Kidney (tissue), 13 donors: ENCODE measurements at regions not wholly inside any gene's neighbourhood (a gene's known extent, or its start where the extent isn't known, plus 50 kb on each side); places are given as distances from the start of the nearest gene placed in this dataset.

Experiments
- DNase-seq, 5 donors: peaks; one replicate each; pipeline ENCODE4 v3.0.0-alpha.2; 2013 to 2020
- FAIRE-seq: peaks from 2 replicates; lab custom pipeline; 2012; peaks lifted over from hg19 to GRCh38; lab: Jason Lieb, UNC
- H3K27ac ChIP-seq, 2 donors: one replicate each; pipeline ENCODE4 v1.7.0; 2013; ENCODE audit warnings: low read depth in 2 of 2, low read length in 2 of 2, inconsistent platforms in 1 of 2
- H3K27me3 ChIP-seq: one replicate; pipeline ENCODE4 v1.7.1; 2013; ENCODE audit warnings: low read length, inconsistent platforms; ENCODE audit not compliant: control insufficient read depth, insufficient read depth
- H3K36me3 ChIP-seq, 3 donors: one replicate each; pipeline versions ENCODE4 v1.7.0 to v1.7.1; 2013; ENCODE audit warnings: low read length in 3 of 3, control low read depth in 1 of 3, inconsistent platforms in 1 of 3; ENCODE audit not compliant: insufficient read depth in 3 of 3, control insufficient read depth in 2 of 3
- H3K4me1 ChIP-seq, 3 donors: one replicate each; pipeline versions ENCODE4 v1.7.0 to v1.7.1; 2013; ENCODE audit warnings: low read length in 3 of 3, inconsistent platforms in 1 of 3, low read depth in 1 of 3; ENCODE audit not compliant: control insufficient read depth in 2 of 3, insufficient read depth in 2 of 3
- H3K4me3 ChIP-seq, 3 donors: one replicate each; pipeline versions ENCODE4 v1.7.0 to v1.8.1; 2013; ENCODE audit warnings: low read length in 3 of 3, control low read depth in 1 of 3, inconsistent platforms in 1 of 3
- H3K9ac ChIP-seq, 3 donors: one replicate each; pipeline versions ENCODE4 v1.7.0 to v1.7.1; 2013; ENCODE audit warnings: low read length in 3 of 3, control low read depth in 1 of 3, inconsistent platforms in 1 of 3
- H3K9me3 ChIP-seq, 3 donors: one replicate each; pipeline versions ENCODE4 v1.7.0 to v1.7.1; 2013; ENCODE audit warnings: low read length in 3 of 3, control low read depth in 1 of 3, inconsistent platforms in 1 of 3; ENCODE audit not compliant: control insufficient read depth in 2 of 3, insufficient read depth in 1 of 3
- CTCF ChIP-seq: IDR thresholded peaks from 3 replicates; pipeline ENCODE4 v1.5.1; 2012; ENCODE audit warnings: mild to moderate bottlenecking, moderate library complexity, borderline replicate concordance; ENCODE audit not compliant: insufficient read depth; ENCODE audit errors: extremely low read depth
- intact Hi-C: fragments of 100-400 bp; cut with DNase I; formaldehyde crosslinking; loops from one replicate; pipeline ENCODE4 v1.11.1; 2022
- donor health status: control.
- donor health status: control.
- donor health status: control.
- donor health status: control.
- donor health status: control.
- donor health status: DM: yes; HTN: yes; CAD: no.
- donor health status: Normal renal cell carcinoma (clear cell type).

- Histone ChIP-seq H3K36me3 (no peaks in the 10 kb centered on the region), H3K27me3 (no peaks in the 10 kb centered on the region), H3K4me3 (no peak overlapping the region), H3K9me3 (no peaks in the 10 kb centered on the region), H3K27ac (no peak overlapping the region), H3K9ac (no peak overlapping the region), H3K4me1 (no peaks in the 10 kb centered on the region)
- DNase-seq (no peak), FAIRE-seq (no peak)
- no peak for TF ChIP-seq CTCF
- intact Hi-C loops: no loop called here
Measured at GRCh38 chr6:126541806-126542491, 202.0 kb downstream of the CENPW start.

- Histone ChIP-seq H3K36me3 (no peaks in the 10 kb centered on the region), H3K9ac (no peak overlapping the region), H3K27ac (no peak overlapping the region), H3K4me1 (no peaks in the 10 kb centered on the region), H3K27me3 (no peaks in the 10 kb centered on the region), H3K4me3 (no peak overlapping the region), H3K9me3 (no peaks in the 10 kb centered on the region)
- no peak for DNase-seq
- intact Hi-C loops: no loop called here
- FAIRE-seq: no peak
- no peak for TF ChIP-seq CTCF
Measured at GRCh38 chr6:126546541-126547120, 206.7 kb downstream of the CENPW start.

DNA sequence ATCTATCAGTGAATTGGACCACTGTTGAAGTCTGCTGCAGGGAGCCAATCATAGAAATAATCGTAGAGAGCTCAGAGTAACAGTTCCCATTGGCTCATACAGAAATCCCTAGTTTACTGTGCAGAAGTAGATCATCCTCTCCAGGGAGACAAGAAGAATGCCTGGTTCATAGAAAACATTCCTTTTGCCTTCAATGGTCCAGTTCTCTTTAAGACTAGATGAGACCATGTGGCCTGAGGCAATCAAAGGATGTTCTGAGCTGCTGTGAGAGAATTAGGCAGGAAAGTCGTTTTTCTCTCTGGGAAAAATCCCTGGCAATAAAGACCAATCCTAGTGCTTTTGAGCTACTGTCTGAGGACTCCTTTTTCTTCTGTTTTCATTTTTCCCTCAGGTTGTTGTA, 208.4 kb downstream of the CENPW start:
- no peak overlapping the region for H3K9ac ChIP-seq
- H3K27ac ChIP-seq: no peak overlapping the region
- no peak for FAIRE-seq
- no peak overlapping the region for H3K4me3 ChIP-seq
- no peaks in the 10 kb centered on the region for H3K4me1 ChIP-seq
- no peaks in the 10 kb centered on the region for H3K9me3 ChIP-seq
- H3K27me3 ChIP-seq: no peaks in the 10 kb centered on the region
- no peak for TF ChIP-seq CTCF
- H3K36me3 ChIP-seq: no peaks in the 10 kb centered on the region
- DNase-seq: no peak
- intact Hi-C loops: no loop called here
